Loucy (cell line): ENCODE measurements at regions not wholly inside any gene's neighbourhood (a gene's known extent, or its start where the extent isn't known, plus 50 kb on each side); places are given as distances from the start of the nearest gene placed in this dataset.

Experiments
- H2AFZ ChIP-seq: fragments of 200-600 bp; sonication (generic); 2 replicates; pipeline ENCODE4 v1.6.0; 2016; ENCODE audit warnings: antibody characterized with exemption, mild to moderate bottlenecking, low read length, moderate library complexity
- H3F3A ChIP-seq: fragments of 200-600 bp; 2 replicates; pipeline ENCODE4 v1.6.0; 2016; ENCODE audit warnings: antibody characterized with exemption, low read depth, mild to moderate bottlenecking
- H3K27me3 ChIP-seq: fragments of 200-600 bp; sonication (generic); 2 replicates; pipeline ENCODE4 v1.6.1; 2014; ENCODE audit warnings: low read length, mild to moderate bottlenecking; ENCODE audit not compliant: insufficient read depth, poor library complexity, severe bottlenecking
- H3K36me3 ChIP-seq: fragments of 200-600 bp; sonication (generic); 2 replicates; pipeline ENCODE4 v1.6.1; 2016; ENCODE audit warnings: low read length; ENCODE audit not compliant: insufficient read depth
- H3K4me1 ChIP-seq: fragments of 200-600 bp; sonication (generic); 2 replicates; pipeline ENCODE4 v1.5.1; 2014; ENCODE audit warnings: low read length, mild to moderate bottlenecking; ENCODE audit not compliant: insufficient read depth, poor library complexity, severe bottlenecking
- H3K4me2 ChIP-seq: fragments of 200-600 bp; sonication (generic); 2 replicates; pipeline ENCODE4 v1.6.0; 2014; ENCODE audit warnings: antibody characterized with exemption, low read length, low read depth, mild to moderate bottlenecking; ENCODE audit not compliant: poor library complexity, severe bottlenecking
- H3K4me3 ChIP-seq: fragments of 200-600 bp; sonication (generic); 2 replicates; pipeline ENCODE4 v1.5.1; 2014; ENCODE audit warnings: low read length, mild to moderate bottlenecking, mixed read lengths; ENCODE audit not compliant: poor library complexity, severe bottlenecking
- H3K79me2 ChIP-seq: fragments of 200-600 bp; sonication (generic); 2 replicates; pipeline ENCODE4 v1.6.1; 2014; ENCODE audit warnings: low read length; ENCODE audit not compliant: insufficient read depth
- H3K9ac ChIP-seq: fragments of 200-600 bp; sonication (generic); 2 replicates; pipeline ENCODE4 v1.6.0; 2014; ENCODE audit warnings: mild to moderate bottlenecking, low read depth, low read length, moderate library complexity; ENCODE audit not compliant: poor library complexity, severe bottlenecking
- H3K9me2 ChIP-seq: fragments of 200-600 bp; sonication (generic); replicated peaks from 2 replicates; pipeline ENCODE4 v1.6.1; 2016; ENCODE audit warnings: low read depth, low read length, mixed read lengths
- H3K9me3 ChIP-seq: fragments of 200-600 bp; sonication (generic); 2 replicates; pipeline ENCODE4 v1.6.1; 2014; ENCODE audit warnings: mild to moderate bottlenecking, antibody characterized with exemption, low read length, low read depth; ENCODE audit not compliant: insufficient read depth
- H4K20me1 ChIP-seq: fragments of 200-600 bp; sonication (generic); 2 replicates; pipeline ENCODE4 v1.6.0; 2014; ENCODE audit warnings: antibody characterized with exemption, low read length, mild to moderate bottlenecking; ENCODE audit not compliant: insufficient read depth, poor library complexity, severe bottlenecking
- EZH2phosphoT487 ChIP-seq: fragments of 200-600 bp; IDR thresholded peaks from 2 replicates; pipeline ENCODE4 v1.6.1; 2018; ENCODE audit warnings: antibody characterized with exemption, mild to moderate bottlenecking, moderate library complexity, borderline replicate concordance
- TF ChIP-seq, protein P1 (sequence below): fragments of 200-600 bp; sonication (generic); conservative IDR thresholded peaks from 2 replicates; pipeline ENCODE4 v1.5.1; 2014; ENCODE audit warnings: mild to moderate bottlenecking, antibody characterized with exemption, low read length

DNA sequence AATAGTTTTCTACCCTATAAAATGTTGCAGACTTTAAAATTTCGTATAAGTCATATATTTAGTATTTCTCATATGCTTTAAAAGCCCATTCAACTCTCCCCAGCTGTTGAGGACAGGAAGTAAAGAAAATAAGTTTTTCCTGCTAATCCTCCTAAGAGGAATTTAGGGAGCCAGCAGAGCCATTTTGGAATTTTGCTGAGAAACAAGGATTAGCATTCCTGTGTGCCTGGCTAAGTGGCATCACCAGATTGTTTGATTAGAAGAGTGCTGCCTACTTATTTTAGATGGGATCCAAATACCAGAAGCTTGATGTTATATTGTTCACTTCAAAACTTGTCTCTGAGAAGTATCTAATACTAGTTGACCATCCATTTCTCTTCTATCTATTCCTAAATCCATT lies 131.2 kb upstream of the HHIP start:
- TF ChIP-seq EZH2phosphoT487 = no peak
- TF ChIP-seq, protein P1, sequence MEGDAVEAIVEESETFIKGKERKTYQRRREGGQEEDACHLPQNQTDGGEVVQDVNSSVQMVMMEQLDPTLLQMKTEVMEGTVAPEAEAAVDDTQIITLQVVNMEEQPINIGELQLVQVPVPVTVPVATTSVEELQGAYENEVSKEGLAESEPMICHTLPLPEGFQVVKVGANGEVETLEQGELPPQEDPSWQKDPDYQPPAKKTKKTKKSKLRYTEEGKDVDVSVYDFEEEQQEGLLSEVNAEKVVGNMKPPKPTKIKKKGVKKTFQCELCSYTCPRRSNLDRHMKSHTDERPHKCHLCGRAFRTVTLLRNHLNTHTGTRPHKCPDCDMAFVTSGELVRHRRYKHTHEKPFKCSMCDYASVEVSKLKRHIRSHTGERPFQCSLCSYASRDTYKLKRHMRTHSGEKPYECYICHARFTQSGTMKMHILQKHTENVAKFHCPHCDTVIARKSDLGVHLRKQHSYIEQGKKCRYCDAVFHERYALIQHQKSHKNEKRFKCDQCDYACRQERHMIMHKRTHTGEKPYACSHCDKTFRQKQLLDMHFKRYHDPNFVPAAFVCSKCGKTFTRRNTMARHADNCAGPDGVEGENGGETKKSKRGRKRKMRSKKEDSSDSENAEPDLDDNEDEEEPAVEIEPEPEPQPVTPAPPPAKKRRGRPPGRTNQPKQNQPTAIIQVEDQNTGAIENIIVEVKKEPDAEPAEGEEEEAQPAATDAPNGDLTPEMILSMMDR = no peak
- Histone ChIP-seq H3K9ac (no peak overlapping the region), H3K79me2 (no peaks in the 10 kb centered on the region), H3K9me2 (no peaks in the 10 kb centered on the region), H4K20me1 (no peaks in the 10 kb centered on the region), H3K9me3 (no peaks in the 10 kb centered on the region), H3K4me3 (no peak overlapping the region), H3K4me2 (no peak overlapping the region), H3K4me1 (no peaks in the 10 kb centered on the region), H3K27me3 (no peaks in the 10 kb centered on the region), H2AFZ (no peak overlapping the region), H3F3A (no peaks in the 10 kb centered on the region), H3K36me3 (no peaks in the 10 kb centered on the region)

DNA sequence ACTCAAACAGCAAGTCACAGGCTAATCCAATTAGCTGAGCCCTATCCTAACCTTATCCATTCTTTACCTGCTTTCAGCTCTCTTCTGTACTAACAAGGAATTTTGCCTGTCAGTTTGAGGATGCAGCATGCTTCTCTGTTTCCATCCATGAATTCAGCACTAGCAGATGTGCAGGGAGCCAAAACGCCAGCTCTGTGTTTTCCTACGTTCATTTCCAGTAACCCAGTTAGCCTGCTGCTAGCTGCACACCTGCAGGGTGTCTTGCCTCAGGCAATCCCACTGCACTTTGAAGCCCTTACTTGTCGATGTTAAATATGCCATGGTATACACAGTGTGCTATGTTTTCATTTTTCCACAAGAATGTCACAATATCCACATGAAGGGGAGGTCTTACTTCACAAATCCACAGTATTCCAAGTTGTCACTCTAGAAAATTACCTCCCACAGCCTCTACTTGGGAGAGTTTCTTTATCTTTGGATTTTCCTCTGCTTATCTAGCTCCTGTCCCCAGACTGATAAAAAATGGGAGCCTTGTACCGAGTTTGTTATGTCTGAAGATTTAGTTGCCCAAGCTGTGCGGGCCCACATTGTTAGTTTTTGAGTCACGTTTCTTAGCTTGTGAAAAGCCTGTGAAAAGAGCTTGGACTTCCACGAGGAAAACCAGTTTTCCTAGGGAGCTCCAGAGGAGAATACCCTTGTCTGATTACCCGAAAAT lies 127.6 kb upstream of the HHIP start:
- no peaks in the 10 kb centered on the region for H3K27me3 ChIP-seq
- no peak overlapping the region for H3K4me2 ChIP-seq
- no peaks in the 10 kb centered on the region for H3K4me1 ChIP-seq
- H3K9ac ChIP-seq = no peak overlapping the region
- H3K4me3 ChIP-seq = no peak overlapping the region
- TF ChIP-seq, protein P1 = no peak
- H3K36me3 ChIP-seq = no peaks in the 10 kb centered on the region
- no peaks in the 10 kb centered on the region for H3K9me2 ChIP-seq
- no peaks in the 10 kb centered on the region for H4K20me1 ChIP-seq
- no peaks in the 10 kb centered on the region for H3F3A ChIP-seq
- H3K9me3 ChIP-seq = no peaks in the 10 kb centered on the region
- H2AFZ ChIP-seq = no peak overlapping the region
- H3K79me2 ChIP-seq = no peaks in the 10 kb centered on the region

DNA sequence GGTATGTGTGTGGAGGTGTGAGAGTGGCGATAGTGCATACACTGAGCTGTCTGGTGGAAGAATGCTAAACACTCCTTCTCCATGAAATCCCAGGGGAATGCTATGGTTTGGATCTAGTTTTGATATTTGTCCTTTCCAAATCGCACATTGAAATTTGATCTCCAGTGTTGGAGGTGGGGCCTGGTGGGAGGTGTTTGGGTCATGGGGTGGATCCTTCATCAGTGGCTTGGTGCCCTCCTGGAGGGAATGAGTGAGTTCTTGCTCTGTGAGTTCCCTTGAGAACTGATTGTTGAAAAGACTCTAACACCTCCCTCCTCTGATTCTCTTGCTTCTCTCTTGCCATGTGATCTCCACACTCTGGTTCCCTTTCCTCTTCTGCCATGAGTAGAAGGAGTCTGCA lies 114.1 kb upstream of the HHIP start:
- Histone ChIP-seq H3K36me3 (no peaks in the 10 kb centered on the region), H3K4me1 (no peaks in the 10 kb centered on the region), H3K4me3 (no peak overlapping the region), H3K4me2 (no peak overlapping the region), H4K20me1 (no peaks in the 10 kb centered on the region), H3K79me2 (no peaks in the 10 kb centered on the region), H2AFZ (no peak overlapping the region), H3K9me2 (no peaks in the 10 kb centered on the region), H3K9me3 (no peaks in the 10 kb centered on the region), H3K27me3 (no peaks in the 10 kb centered on the region), H3F3A (no peaks in the 10 kb centered on the region), H3K9ac (no peak overlapping the region)
- TF ChIP-seq, protein P1 = no peak
- TF ChIP-seq EZH2phosphoT487 = no peak
